ENCODE measurements at regions not wholly inside any gene's neighbourhood (a gene's known extent, or its start where the extent isn't known, plus 50 kb on each side); places are given as distances from the start of the nearest gene placed in this dataset.
"Not testable (repeated sequence)": the region's sequence is repeated elsewhere in the genome, so short reads cannot be mapped to it uniquely, and the experiment has no call there.

DNA sequence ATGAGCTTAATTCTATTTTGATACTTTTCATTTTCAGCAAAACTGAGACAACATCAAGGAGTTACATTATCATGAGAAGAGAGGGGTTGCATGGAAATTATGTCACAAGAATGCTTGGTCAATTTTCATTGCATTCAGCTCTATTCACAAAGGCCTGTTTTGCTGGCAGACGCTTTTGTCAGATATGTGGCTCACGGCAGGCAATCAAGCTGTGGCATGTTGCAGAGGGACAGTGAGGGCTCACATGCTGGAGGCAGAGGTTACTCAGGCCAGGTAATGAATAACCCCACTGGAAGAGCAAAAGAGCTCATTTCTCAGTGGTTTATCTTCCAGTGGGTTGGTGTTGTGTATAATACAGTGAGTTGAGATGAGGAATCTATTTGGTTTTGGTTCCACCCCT lies 98.7 kb upstream of the RBFOX1 start:
- Mint-ChIP-seq H3K4me1 (ENCODE audit: low read depth, unreplicated experiment) (peaks cover 6% of the 10 kb centered on the region), H3K27me3 (ENCODE audit: unreplicated experiment) (peaks cover 2% of the 10 kb centered on the region), H3K9me3 (ENCODE audit: unreplicated experiment) (peaks cover 12% of the 10 kb centered on the region), H3K36me3 (ENCODE audit: unreplicated experiment) (no peaks in the 10 kb centered on the region), H3K27ac (ENCODE audit: unreplicated experiment) (no peak overlapping the region), H3K4me3 (ENCODE audit: unreplicated experiment) (no peak overlapping the region)
- no peak for DNase-seq
- TF ChIP-seq, protein P1, sequence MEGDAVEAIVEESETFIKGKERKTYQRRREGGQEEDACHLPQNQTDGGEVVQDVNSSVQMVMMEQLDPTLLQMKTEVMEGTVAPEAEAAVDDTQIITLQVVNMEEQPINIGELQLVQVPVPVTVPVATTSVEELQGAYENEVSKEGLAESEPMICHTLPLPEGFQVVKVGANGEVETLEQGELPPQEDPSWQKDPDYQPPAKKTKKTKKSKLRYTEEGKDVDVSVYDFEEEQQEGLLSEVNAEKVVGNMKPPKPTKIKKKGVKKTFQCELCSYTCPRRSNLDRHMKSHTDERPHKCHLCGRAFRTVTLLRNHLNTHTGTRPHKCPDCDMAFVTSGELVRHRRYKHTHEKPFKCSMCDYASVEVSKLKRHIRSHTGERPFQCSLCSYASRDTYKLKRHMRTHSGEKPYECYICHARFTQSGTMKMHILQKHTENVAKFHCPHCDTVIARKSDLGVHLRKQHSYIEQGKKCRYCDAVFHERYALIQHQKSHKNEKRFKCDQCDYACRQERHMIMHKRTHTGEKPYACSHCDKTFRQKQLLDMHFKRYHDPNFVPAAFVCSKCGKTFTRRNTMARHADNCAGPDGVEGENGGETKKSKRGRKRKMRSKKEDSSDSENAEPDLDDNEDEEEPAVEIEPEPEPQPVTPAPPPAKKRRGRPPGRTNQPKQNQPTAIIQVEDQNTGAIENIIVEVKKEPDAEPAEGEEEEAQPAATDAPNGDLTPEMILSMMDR (IDR thresholded peaks at IDR 0.05; ENCODE audit: partially characterized antibody, unreplicated experiment), result no peak

DNA sequence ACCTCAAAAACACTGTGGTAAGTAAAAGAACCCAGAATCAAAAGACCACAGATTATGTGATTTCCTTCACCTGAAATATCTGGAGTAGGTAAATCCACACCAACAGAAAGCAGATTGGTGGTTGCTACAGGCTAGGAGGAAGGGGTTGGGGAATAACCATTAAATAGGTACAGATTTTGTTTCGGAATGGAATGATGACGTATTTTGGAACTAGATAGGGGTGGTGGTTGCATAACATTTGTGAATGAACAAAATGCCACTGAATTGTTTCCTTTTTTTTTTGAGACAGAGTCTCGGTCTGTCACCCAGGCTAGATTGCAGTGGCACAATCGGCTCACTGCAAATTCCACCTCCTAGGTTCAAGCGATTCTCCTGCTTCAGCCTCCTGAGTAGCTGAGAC lies 100.9 kb upstream of the RBFOX1 start:
- H3K4me1 Mint-ChIP-seq (ENCODE audit: low read depth, unreplicated experiment), result peaks cover 2% of the 10 kb centered on the region
- no peaks in the 10 kb centered on the region for H3K27me3 Mint-ChIP-seq (ENCODE audit: unreplicated experiment)
- peaks cover 14% of the 10 kb centered on the region for H3K9me3 Mint-ChIP-seq (ENCODE audit: unreplicated experiment)
- no peak overlapping the region for H3K27ac Mint-ChIP-seq (ENCODE audit: unreplicated experiment)
- TF ChIP-seq, protein P1 (IDR thresholded peaks at IDR 0.05; ENCODE audit: partially characterized antibody, unreplicated experiment), result no peak
- H3K36me3 Mint-ChIP-seq (ENCODE audit: unreplicated experiment), result no peaks in the 10 kb centered on the region
- DNase-seq, result no peak
- no peak overlapping the region for H3K4me3 Mint-ChIP-seq (ENCODE audit: unreplicated experiment)

DNA sequence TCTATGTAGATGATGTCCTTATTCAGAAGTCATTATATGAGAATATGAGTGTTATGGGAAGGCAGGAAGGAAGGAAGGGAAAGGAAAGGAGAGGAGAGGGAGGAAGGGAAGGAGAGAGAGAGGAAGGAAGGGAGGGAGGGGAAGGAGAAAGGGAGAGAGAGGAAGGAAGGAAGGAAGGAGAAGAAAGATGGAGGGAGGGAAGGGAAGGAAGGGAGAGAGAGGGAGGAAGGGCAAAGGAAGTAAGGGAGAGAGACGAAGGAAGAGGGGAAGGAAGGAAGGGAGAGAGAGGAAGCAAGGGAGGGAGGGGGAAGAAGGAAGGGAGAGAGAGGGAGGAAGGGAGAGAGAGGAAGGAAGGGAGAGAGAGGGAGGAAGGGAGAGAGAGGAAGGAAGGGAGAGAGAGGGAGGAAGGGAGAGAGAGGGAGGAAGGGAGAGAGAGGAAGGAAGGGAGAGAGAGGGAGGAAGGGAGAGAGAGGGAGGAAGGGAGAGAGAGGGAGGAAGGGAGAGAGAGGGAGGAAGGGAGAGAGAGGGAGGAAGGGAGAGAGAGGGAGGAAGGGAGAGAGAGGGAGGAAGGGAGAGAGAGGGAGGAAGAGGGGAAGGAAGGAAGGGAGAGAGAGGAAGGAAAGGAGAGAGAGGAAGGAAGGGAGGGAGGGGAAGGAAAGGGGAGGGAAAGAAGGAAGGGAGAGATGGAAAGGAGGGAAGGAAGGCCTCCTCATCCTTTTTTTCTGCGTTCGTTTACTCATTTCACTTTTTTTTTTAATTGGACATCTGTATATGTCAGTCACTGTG lies 103.0 kb upstream of the RBFOX1 start:
- H3K36me3 Mint-ChIP-seq (ENCODE audit: unreplicated experiment); H3K4me1 Mint-ChIP-seq (ENCODE audit: low read depth, unreplicated experiment); H3K27me3 Mint-ChIP-seq (ENCODE audit: unreplicated experiment); H3K27ac Mint-ChIP-seq (ENCODE audit: unreplicated experiment); DNase-seq; H3K4me3 Mint-ChIP-seq (ENCODE audit: unreplicated experiment): not testable (repeated sequence)
- H3K9me3 Mint-ChIP-seq (ENCODE audit: unreplicated experiment), result peaks cover 13% of the 10 kb centered on the region

DNA sequence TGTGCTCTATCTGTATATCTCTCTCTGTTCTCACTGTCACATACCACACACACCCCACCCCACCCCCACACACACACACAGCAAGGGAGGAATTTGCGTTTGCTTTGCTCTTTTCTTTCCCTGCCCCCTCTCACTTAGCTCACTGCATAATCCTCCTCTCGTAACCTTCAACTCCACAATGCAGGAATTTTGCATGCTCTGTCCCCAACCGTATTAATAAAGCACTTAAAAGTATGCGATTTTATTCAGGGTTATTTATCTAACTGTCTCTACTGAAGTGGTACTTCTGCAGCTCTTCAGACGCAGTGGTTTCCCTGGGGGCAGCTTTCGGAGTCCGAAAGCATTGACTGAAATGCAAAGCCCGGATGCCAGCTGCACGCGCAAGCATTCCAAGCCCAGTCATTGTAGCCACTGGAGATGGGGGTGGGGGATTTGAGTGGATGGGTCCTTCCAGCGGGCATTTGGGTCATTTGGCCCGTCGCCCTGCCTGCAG lies 105.4 kb upstream of the RBFOX1 start:
- Mint-ChIP-seq H3K27ac (ENCODE audit: unreplicated experiment) (no peak overlapping the region), H3K4me3 (ENCODE audit: unreplicated experiment) (no peak overlapping the region), H3K27me3 (ENCODE audit: unreplicated experiment) (no peaks in the 10 kb centered on the region), H3K36me3 (ENCODE audit: unreplicated experiment) (no peaks in the 10 kb centered on the region), H3K4me1 (ENCODE audit: low read depth, unreplicated experiment) (peaks cover 6% of the 10 kb centered on the region), H3K9me3 (ENCODE audit: unreplicated experiment) (peaks cover 13% of the 10 kb centered on the region)
- peak; percentile 32 for DNase-seq
- TF ChIP-seq, protein P1 (IDR thresholded peaks at IDR 0.05; ENCODE audit: partially characterized antibody, unreplicated experiment), result no peak

DNA sequence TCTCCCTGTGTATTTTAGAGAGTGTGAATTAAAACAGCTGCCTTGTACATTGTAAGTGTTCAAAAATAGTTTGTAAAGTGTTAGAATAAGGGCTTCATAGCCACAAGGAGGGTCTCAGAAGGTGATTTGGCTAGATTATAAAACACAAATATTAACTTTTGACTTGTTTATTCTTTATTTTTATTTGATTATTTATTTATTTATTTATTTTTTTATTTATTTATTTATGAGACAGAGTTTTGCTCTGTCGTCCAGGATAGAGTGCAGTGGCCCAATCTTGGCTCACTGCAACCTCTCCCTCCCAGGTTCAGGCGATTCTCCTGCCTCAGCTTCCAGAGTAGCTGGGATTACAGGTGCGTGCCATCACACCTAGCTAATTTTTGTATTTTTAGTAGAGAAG lies 111.5 kb upstream of the RBFOX1 start:
- TF ChIP-seq, protein P1 (IDR thresholded peaks at IDR 0.05; ENCODE audit: partially characterized antibody, unreplicated experiment), result no peak
- no peak for DNase-seq
- peaks cover 3% of the 10 kb centered on the region for H3K27me3 Mint-ChIP-seq (ENCODE audit: unreplicated experiment)
- no peak overlapping the region for H3K4me3 Mint-ChIP-seq (ENCODE audit: unreplicated experiment)
- peaks cover 6% of the 10 kb centered on the region for H3K4me1 Mint-ChIP-seq (ENCODE audit: low read depth, unreplicated experiment)
- no peak overlapping the region for H3K27ac Mint-ChIP-seq (ENCODE audit: unreplicated experiment)
- peaks cover 2% of the 10 kb centered on the region for H3K9me3 Mint-ChIP-seq (ENCODE audit: unreplicated experiment)
- no peaks in the 10 kb centered on the region for H3K36me3 Mint-ChIP-seq (ENCODE audit: unreplicated experiment)

All from glutamatergic neuron (in vitro differentiated cells).